Vagina (tissue), 2 donors: ENCODE measurements at regions not wholly inside any gene's neighbourhood (a gene's known extent, or its start where the extent isn't known, plus 50 kb on each side); places are given as distances from the start of the nearest gene placed in this dataset.

ENCODE experiments used
- DNase-seq, 2 donors: peaks; one replicate each; pipeline ENCODE4 v3.0.0-alpha.2; 2017; ENCODE audit errors: extremely low spot score in 2 of 2
- H3K27ac ChIP-seq: fragments of 200-600 bp; sonication (generic); one replicate; pipeline ENCODE4 v1.5.1; 2019
- H3K27me3 ChIP-seq: fragments of 200-600 bp; sonication (generic); one replicate; pipeline ENCODE4 v1.5.1; 2019
- H3K36me3 ChIP-seq, 2 donors: fragments of 200-600 bp; sonication (generic); one replicate each; pipeline ENCODE4 v1.5.1; 2017 to 2019
- H3K4me1 ChIP-seq: fragments of 200-600 bp; sonication (generic); one replicate; pipeline ENCODE4 v1.5.1; 2019
- H3K4me3 ChIP-seq, 2 donors: fragments of 200-600 bp; sonication (generic); 1 replicate in 1 of 2; 2 replicates in 1 of 2; pipeline ENCODE4 v1.5.1; 2016 to 2019
- H3K9me3 ChIP-seq: fragments of 200-600 bp; sonication (generic); one replicate; pipeline ENCODE4 v1.5.1; 2019
- CTCF ChIP-seq, 3 experiments: fragments of 450-650 bp in 2 of 3; fragments of 200-600 bp in 1 of 3; sonication (generic) in 1 of 3; IDR thresholded peaks; one replicate each; pipeline ENCODE4 v1.5.1; 2017 to 2019; ENCODE audit warnings: antibody characterized with exemption in 3 of 3, mild to moderate bottlenecking in 2 of 3, moderate library complexity in 2 of 3
- POLR2A ChIP-seq, 2 donors: fragments of 450-650 bp; IDR thresholded peaks; one replicate each; pipeline ENCODE4 v1.6.1; 2017; ENCODE audit warnings: antibody characterized with exemption in 2 of 2, mild to moderate bottlenecking in 2 of 2, moderate library complexity in 2 of 2
- POLR2AphosphoS5 ChIP-seq, 2 donors: sonication (generic); formaldehyde crosslinking; IDR thresholded peaks; one replicate each; pipeline ENCODE4 v1.9.0; 2017; ENCODE audit warnings: antibody characterized with exemption in 2 of 2, mild to moderate bottlenecking in 2 of 2, low read depth in 1 of 2; ENCODE audit not compliant: insufficient read depth in 1 of 2
- intact Hi-C: fragments of 100-400 bp; cut with DNase I; formaldehyde crosslinking; loops from one replicate; pipeline ENCODE4 v1.15.1; 2023

GRCh38 chr1:185663332-185663731, 70.9 kb upstream of the HMCN1 start:
- H3K27me3 ChIP-seq: no peaks in the 10 kb centered on the region
- no peak overlapping the region for H3K27ac ChIP-seq
- TF ChIP-seq CTCF (IDR thresholded peaks at IDR 0.05) (no peak), POLR2AphosphoS5 (IDR thresholded peaks at IDR 0.05; ENCODE audit: insufficient read depth in 1 of 2, low read depth in 1 of 2) (no peak), POLR2A (IDR thresholded peaks at IDR 0.05) (no peak)
- no peak overlapping the region for H3K4me3 ChIP-seq
- no peaks in the 10 kb centered on the region for H3K4me1 ChIP-seq
- intact Hi-C loops: no loop called here
- no peaks in the 10 kb centered on the region for H3K9me3 ChIP-seq
- H3K36me3 ChIP-seq: no peaks in the 10 kb centered on the region
- DNase-seq: no peak

GRCh38 chr1:185661971-185662370, 72.2 kb upstream of the HMCN1 start:
- intact Hi-C loops: no loop called here
- Histone ChIP-seq H3K4me3 (no peak overlapping the region), H3K27me3 (no peaks in the 10 kb centered on the region), H3K27ac (no peak overlapping the region), H3K9me3 (no peaks in the 10 kb centered on the region), H3K4me1 (no peaks in the 10 kb centered on the region), H3K36me3 (no peaks in the 10 kb centered on the region)
- DNase-seq: no peak
- TF ChIP-seq CTCF (IDR thresholded peaks at IDR 0.05) (no peak), POLR2A (IDR thresholded peaks at IDR 0.05) (no peak), POLR2AphosphoS5 (IDR thresholded peaks at IDR 0.05; ENCODE audit: insufficient read depth in 1 of 2, low read depth in 1 of 2) (no peak)

GRCh38 chr1:185656663-185657062, 77.5 kb upstream of the HMCN1 start:
- H3K27me3 ChIP-seq: no peaks in the 10 kb centered on the region
- no peaks in the 10 kb centered on the region for H3K36me3 ChIP-seq
- intact Hi-C loops: no loop called here
- H3K4me3 ChIP-seq: no peak overlapping the region
- TF ChIP-seq POLR2A (IDR thresholded peaks at IDR 0.05) (no peak), POLR2AphosphoS5 (IDR thresholded peaks at IDR 0.05; ENCODE audit: insufficient read depth in 1 of 2, low read depth in 1 of 2) (no peak), CTCF (IDR thresholded peaks at IDR 0.05) (no peak)
- DNase-seq: no peak
- H3K9me3 ChIP-seq: no peaks in the 10 kb centered on the region
- no peaks in the 10 kb centered on the region for H3K4me1 ChIP-seq
- no peak overlapping the region for H3K27ac ChIP-seq

- TF ChIP-seq CTCF (IDR thresholded peaks at IDR 0.05) (no peak), POLR2A (IDR thresholded peaks at IDR 0.05) (no peak), POLR2AphosphoS5 (IDR thresholded peaks at IDR 0.05; ENCODE audit: insufficient read depth in 1 of 2, low read depth in 1 of 2) (no peak)
- Histone ChIP-seq H3K27me3 (no peaks in the 10 kb centered on the region), H3K27ac (no peak overlapping the region), H3K4me3 (no peak overlapping the region), H3K36me3 (no peaks in the 10 kb centered on the region), H3K4me1 (no peaks in the 10 kb centered on the region), H3K9me3 (no peaks in the 10 kb centered on the region)
- intact Hi-C loops: no loop called here
- DNase-seq: no peak
Observed at GRCh38 chr1:185654952-185655314, 79.3 kb upstream of the HMCN1 start.

- H3K4me1 ChIP-seq: no peaks in the 10 kb centered on the region
- no peaks in the 10 kb centered on the region for H3K27me3 ChIP-seq
- H3K9me3 ChIP-seq: no peaks in the 10 kb centered on the region
- no peak for DNase-seq
- no peaks in the 10 kb centered on the region for H3K36me3 ChIP-seq
- intact Hi-C loops: no loop called here
- no peak overlapping the region for H3K4me3 ChIP-seq
- H3K27ac ChIP-seq: no peak overlapping the region
- TF ChIP-seq CTCF (IDR thresholded peaks at IDR 0.05): no peak
- TF ChIP-seq POLR2AphosphoS5 (IDR thresholded peaks at IDR 0.05; ENCODE audit: insufficient read depth in 1 of 2, low read depth in 1 of 2): no peak
- no peak for TF ChIP-seq POLR2A (IDR thresholded peaks at IDR 0.05)
Observed at GRCh38 chr1:185654199-185654951, 79.8 kb upstream of the HMCN1 start.
